Central memory CD8-positive, alpha-beta T cell (primary cell): ENCODE measurements at regions not wholly inside any gene's neighbourhood (a gene's known extent, or its start where the extent isn't known, plus 50 kb on each side); places are given as distances from the start of the nearest gene placed in this dataset.
"Not testable (repeated sequence)": the region's sequence is repeated elsewhere in the genome, so short reads cannot be mapped to it uniquely, and the experiment has no call there.

Experiments used
- ATAC-seq: fragments of 150-1000 bp; cut with Tn5 transposase; replicated peaks from 2 replicates; pipeline ENCODE4 v1.10.0; 2022; ENCODE audit warnings: mild to moderate bottlenecking, moderate FRiP score, moderate number of reproducible peaks; ENCODE audit not compliant: poor library complexity, severe bottlenecking; ENCODE audit errors: extremely low read depth
- DNase-seq, 2 donors: peaks; one replicate each; pipeline ENCODE4 v3.0.0; 2021; ENCODE audit warnings: low spot score in 2 of 2
- H3K27ac Mint-ChIP-seq: one replicate; pipeline ENCODE4 v1.8.0; 2022; ENCODE audit warnings: low read depth, mild to moderate bottlenecking, moderate library complexity, mixed read lengths
- H3K27me3 Mint-ChIP-seq: one replicate; pipeline ENCODE4 v1.8.0; 2022; ENCODE audit warnings: mixed read lengths
- H3K36me3 Mint-ChIP-seq: one replicate; pipeline ENCODE4 v1.8.0; 2022; ENCODE audit warnings: mild to moderate bottlenecking, moderate library complexity, mixed read lengths; ENCODE audit not compliant: insufficient read depth
- H3K4me1 Mint-ChIP-seq: one replicate; pipeline ENCODE4 v1.8.0; 2022; ENCODE audit warnings: mixed read lengths
- H3K4me3 Mint-ChIP-seq: one replicate; pipeline ENCODE4 v1.8.0; 2022; ENCODE audit warnings: mild to moderate bottlenecking, moderate library complexity, mixed read lengths
- H3K9me3 Mint-ChIP-seq: one replicate; pipeline ENCODE4 v1.8.0; 2022; ENCODE audit warnings: mixed read lengths

DNA sequence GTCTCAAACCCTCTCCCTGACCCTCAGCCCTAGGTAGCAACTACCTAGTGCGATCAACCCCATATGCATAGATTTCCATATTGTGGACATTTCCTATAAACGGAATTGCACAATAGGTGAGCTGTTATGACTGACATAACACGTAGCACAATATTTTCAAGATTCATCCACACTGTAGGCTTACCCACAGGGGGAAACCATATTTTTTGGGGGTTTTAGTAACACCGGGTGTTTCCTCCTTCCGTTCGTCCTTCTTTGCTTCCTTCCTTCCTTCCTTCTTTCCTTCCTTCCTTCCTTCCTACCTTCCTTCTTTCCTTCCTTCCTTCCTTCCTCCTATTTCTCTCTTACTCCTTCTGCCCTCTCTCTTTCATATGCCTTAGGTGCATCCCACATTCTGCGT lies 524.2 kb downstream of the CWH43 start:
- not testable (repeated sequence) for H3K36me3 Mint-ChIP-seq, H3K27me3 Mint-ChIP-seq, DNase-seq, ATAC-seq, H3K4me3 Mint-ChIP-seq, H3K4me1 Mint-ChIP-seq, H3K27ac Mint-ChIP-seq
- peaks cover 38% of the 10 kb centered on the region for H3K9me3 Mint-ChIP-seq

DNA sequence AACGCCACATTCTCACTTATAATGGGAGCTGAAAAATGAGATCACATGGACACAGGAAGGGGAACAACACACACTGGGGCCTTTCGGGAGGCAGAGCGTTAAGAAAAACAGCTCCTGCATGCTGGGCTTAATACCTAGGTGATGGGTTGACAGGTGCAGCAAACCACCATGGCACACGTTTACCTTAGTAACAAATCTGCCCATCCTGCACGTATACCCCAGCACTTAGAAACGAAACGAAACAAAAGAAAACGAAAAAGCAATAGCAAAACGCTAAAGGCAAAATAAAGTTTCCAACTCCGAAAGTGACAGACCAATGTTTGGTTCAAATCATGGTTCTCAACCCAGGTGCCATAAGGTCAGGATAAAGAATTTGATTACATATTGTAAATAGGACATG lies 525.3 kb downstream of the CWH43 start:
- not testable (repeated sequence) for DNase-seq, H3K4me1 Mint-ChIP-seq, ATAC-seq, H3K4me3 Mint-ChIP-seq, H3K27me3 Mint-ChIP-seq, H3K27ac Mint-ChIP-seq, H3K36me3 Mint-ChIP-seq
- peaks cover 49% of the 10 kb centered on the region for H3K9me3 Mint-ChIP-seq

DNA sequence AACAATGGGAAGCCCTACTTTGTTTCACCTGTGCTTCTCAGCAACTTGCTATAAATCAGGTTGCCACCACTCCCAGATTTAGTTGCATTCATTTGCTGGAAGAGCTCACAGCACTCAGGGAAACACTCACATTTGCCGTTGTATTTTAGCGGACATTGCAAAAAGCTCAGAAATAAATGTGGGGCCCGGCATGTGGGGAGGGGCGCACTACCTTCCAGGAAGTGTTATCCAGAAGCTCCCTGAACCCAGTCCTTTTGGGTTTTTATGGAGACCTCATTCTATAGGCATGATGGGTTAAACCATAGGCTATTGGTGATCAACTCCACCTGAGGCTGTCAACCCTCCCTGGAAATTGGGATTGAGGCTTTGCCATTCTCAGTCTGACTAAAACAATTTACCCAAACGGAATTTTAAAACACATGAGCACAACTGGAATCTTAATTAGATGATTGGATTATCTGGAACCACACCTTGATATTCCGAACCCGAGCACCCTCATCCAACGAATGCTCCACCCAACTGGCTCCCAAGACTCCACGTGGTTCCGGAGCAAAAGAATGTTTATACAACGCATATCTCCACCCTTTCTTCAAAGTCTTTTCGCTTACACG lies 525.9 kb downstream of the CWH43 start:
- peak in 1 of 2 donors; percentile 30 for DNase-seq
- H3K9me3 Mint-ChIP-seq = peaks cover 49% of the 10 kb centered on the region
- H3K4me1 Mint-ChIP-seq, ATAC-seq, H3K36me3 Mint-ChIP-seq, H3K27me3 Mint-ChIP-seq, H3K4me3 Mint-ChIP-seq, H3K27ac Mint-ChIP-seq: not testable (repeated sequence)

DNA sequence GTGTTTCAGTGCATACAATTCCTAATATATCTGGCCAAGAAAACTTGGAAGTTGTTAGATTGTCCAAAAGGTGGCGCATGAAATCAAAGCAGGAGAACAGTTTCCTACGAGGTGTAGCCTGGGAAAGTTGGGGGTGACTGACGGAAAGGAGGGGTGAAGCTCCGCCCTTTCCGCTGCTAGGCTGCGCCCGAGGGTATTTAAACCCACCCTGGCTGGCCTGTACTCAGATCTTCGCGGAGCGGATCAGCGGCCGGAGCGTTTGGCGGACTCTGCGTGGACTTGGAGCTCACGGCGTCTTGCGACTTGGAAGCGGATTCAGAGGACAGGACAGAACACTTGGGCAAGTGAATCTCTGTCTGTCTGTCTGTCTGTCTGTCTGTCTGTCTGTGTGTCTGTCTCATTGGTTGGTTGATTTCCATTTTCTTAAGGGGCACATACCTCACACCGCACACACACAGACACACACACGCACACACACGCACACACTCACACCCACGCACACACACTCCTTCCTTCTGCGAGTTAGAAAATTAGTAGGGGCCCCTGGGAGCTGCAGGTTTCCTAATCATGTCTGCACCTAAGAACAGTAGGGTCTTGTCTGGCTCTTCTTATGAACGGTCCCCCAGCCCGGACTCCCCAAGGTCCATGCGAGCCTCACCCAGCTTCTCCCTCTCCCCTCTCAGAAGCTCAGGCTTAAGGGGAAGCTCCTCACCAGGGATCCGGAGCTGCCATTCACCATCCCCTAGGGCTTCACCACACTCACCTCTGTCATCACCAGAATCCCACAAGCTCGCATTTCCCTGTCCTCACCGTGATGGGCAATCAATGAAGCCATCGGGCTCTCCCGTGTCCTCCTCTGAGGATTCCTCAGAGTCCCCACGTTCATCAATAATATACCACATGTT lies 526.8 kb downstream of the CWH43 start:
- H3K4me3 Mint-ChIP-seq, H3K27me3 Mint-ChIP-seq, H3K27ac Mint-ChIP-seq, ATAC-seq, H3K4me1 Mint-ChIP-seq, H3K36me3 Mint-ChIP-seq: not testable (repeated sequence)
- peaks cover 49% of the 10 kb centered on the region for H3K9me3 Mint-ChIP-seq
- peak in 1 of 2 donors; percentile 27 for DNase-seq

DNA sequence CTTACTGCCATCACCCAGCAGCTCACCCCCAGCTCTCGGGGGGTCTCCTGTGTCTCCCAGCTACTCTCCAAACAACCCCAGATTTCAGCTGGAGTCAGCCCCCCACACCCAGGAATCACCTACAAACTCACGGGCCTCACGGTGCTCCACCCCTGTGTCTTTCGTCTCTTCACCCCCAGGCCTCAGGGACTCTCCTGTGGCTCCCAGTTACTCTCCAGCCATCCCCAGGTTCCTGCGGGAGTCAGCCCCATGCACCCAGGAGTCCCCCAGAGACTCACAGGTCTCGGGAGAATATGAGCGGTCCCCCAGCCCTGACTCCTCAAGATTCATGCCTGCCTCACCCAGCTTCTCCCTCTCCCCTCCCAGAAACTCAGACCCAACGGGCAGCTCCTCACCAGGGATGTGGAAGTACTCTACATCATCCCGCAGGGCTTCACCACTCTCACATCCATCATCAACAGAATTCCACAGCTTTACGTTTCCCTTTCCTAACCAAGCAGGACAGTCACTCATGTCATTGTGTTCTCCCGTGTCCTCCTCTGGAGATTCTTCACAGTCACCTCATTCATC lies 527.6 kb downstream of the CWH43 start:
- peaks cover 49% of the 10 kb centered on the region for H3K9me3 Mint-ChIP-seq
- not testable (repeated sequence) for H3K36me3 Mint-ChIP-seq, H3K4me1 Mint-ChIP-seq, H3K4me3 Mint-ChIP-seq, H3K27me3 Mint-ChIP-seq, ATAC-seq, H3K27ac Mint-ChIP-seq
- DNase-seq = peak in 1 of 2 donors; percentile 32

DNA sequence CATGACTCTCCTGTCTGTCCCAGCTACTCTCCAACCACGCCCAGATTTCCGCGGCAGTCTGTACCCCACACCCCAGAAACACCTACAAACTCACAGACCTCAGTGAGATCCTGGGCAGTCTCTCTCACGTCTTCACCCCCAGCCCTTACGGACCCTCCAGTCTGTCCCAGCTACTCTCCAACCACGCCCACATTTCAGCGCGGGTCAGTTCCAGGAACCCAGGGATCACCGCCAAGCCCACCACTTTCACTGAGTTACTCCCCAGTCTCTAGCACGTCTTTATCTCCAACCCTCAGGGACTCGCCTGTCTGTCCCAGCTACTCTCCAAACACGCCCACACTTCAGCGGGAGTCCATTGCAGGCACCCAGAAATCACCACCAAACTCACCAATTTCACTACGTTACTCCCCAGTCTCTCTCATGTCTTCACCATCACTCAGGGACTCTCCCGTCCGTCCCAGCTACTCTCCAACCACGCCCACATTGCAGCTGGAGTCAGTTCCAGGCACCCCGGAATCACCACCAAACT lies 528.2 kb downstream of the CWH43 start:
- H3K36me3 Mint-ChIP-seq, H3K4me3 Mint-ChIP-seq, H3K27me3 Mint-ChIP-seq, ATAC-seq, H3K27ac Mint-ChIP-seq, H3K4me1 Mint-ChIP-seq: not testable (repeated sequence)
- peak in 1 of 2 donors; percentile 33 for DNase-seq
- H3K9me3 Mint-ChIP-seq = peaks cover 49% of the 10 kb centered on the region

DNA sequence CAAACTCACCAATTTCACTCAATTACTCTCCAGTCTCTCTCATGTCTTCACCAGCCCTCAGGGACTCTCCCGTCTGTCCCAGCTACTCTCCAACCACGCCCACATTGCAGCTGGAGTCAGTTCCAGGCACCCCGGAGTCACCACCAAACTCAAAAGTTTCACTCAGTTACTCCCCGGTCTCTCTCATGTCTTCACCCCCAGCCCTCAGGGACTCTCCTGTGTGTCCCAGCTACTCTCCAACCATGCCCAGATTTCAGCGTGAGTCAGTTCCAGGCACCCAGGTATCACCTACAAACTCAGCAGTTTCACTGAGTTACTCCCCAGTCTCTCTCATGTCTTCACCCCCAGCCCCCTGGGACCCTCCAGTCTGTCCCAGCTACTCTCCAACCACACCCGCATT lies 528.8 kb downstream of the CWH43 start:
- H3K9me3 Mint-ChIP-seq = peaks cover 49% of the 10 kb centered on the region
- DNase-seq, H3K4me1 Mint-ChIP-seq, H3K27me3 Mint-ChIP-seq, H3K4me3 Mint-ChIP-seq, ATAC-seq, H3K36me3 Mint-ChIP-seq, H3K27ac Mint-ChIP-seq: not testable (repeated sequence)

DNA sequence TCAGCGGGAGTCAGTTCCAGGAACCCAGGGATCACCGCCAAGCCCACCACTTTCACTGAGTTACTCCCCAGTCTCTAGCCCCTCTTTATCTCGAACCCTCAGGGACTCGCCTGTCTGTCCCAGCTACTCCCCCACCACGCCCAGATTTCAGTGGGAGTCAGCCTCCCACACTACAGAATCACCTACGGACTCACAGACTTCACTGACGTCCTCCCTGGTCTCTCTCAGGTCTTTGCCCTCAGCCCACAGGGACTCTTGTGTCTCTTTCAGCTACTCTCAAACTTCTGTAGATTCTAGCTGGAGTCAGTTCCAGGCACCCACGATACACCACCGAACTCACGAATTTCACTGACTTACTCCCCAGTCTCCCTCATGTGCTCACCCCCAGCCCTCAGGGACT lies 529.2 kb downstream of the CWH43 start:
- H3K4me3 Mint-ChIP-seq, DNase-seq, H3K27me3 Mint-ChIP-seq, H3K4me1 Mint-ChIP-seq, H3K36me3 Mint-ChIP-seq, ATAC-seq, H3K27ac Mint-ChIP-seq: not testable (repeated sequence)
- peaks cover 46% of the 10 kb centered on the region for H3K9me3 Mint-ChIP-seq

DNA sequence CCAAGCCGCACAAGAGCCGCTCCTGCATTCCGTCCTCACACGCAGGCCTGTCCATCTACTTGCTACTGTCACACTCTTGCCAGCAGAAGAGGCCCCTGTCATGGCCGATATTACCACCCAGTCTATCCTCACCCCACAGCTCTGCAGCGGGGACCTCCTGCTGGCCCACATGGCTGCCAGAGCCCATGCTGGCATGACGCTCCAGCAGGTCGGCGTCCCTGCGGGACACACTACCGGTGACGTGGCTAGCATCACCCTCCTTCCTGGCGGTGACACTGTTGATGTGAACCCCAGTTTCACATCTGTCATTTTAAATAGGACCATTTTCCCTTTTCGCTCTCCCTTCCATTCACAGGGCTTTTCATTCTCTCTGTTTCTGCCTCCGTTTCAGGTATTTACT lies 530.0 kb downstream of the CWH43 start:
- ATAC-seq, DNase-seq, H3K4me3 Mint-ChIP-seq, H3K27me3 Mint-ChIP-seq, H3K27ac Mint-ChIP-seq, H3K36me3 Mint-ChIP-seq, H3K4me1 Mint-ChIP-seq: not testable (repeated sequence)
- peaks cover 38% of the 10 kb centered on the region for H3K9me3 Mint-ChIP-seq

DNA sequence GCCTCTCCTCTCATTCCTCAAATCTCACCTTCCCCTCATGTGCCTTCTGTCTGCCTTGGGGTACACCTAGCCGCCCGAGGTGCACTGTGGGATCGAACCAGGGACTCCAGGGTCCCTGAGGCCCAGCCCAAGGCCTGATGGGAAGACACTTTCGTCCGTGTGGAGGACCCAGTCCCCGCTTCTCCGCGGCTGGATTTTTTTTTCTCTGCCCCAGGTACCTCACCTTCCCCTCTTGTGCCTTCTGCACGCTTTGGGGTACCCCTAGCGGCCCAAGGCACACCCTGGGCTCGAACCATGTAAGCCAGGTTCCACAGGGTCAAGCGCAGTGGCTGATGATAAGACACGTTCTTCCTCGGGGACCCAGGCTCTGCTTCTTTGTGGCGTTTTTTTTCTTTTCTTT lies 530.7 kb downstream of the CWH43 start:
- no peak overlapping the region for H3K27ac Mint-ChIP-seq
- no peaks in the 10 kb centered on the region for H3K4me1 Mint-ChIP-seq
- H3K9me3 Mint-ChIP-seq = peaks cover 32% of the 10 kb centered on the region
- H3K27me3 Mint-ChIP-seq = no peaks in the 10 kb centered on the region
- H3K36me3 Mint-ChIP-seq = no peaks in the 10 kb centered on the region
- H3K4me3 Mint-ChIP-seq = no peak overlapping the region
- ATAC-seq (no peak), DNase-seq (no peak)

DNA sequence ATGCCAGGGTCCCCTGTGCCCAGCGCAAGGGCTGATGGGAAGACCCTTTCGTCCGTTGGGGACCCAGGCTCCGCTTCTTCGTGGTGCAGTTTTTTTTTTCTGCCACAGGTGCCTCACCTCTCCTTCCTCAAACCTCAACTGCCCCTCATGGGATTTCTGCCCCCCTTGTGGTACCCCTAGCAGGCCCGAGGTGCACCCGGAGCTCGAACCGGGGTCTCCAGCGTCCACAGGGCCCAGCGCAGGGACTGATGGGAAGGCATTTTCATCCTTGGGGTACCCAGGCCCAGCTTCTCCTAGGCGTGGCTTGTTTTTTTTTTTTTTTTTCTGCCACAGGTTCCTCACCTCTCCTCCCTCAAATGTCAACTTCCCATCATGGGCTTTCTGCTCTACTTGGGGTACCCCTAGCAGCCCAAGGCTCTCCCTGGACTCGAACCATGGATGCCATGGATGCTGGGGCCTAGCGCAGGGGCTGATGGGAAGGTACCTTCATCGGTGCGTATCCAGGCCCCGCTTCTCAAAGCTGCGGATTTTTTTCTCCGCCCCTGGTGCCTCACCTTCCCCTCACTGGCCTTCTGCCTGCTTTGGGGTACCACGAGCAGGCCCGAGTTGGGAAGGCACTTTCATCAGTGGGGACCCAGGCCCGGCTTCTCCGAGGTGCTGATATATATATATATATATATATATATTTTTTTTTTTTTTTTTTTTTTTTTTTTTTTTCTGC lies 531.6 kb downstream of the CWH43 start:
- H3K36me3 Mint-ChIP-seq, H3K27me3 Mint-ChIP-seq, H3K27ac Mint-ChIP-seq, H3K4me3 Mint-ChIP-seq, H3K4me1 Mint-ChIP-seq, DNase-seq, ATAC-seq: not testable (repeated sequence)
- H3K9me3 Mint-ChIP-seq = peaks cover 32% of the 10 kb centered on the region
